HG02938 (cell line): ENCODE measurements at regions not wholly inside any gene's neighbourhood (a gene's known extent, or its start where the extent isn't known, plus 50 kb on each side); places are given as distances from the start of the nearest gene placed in this dataset.

Source experiments
- ATAC-seq: cut with Tn5 transposase; IDR thresholded peaks from one replicate; pipeline ENCODE4 v1.9.1; 2021; ENCODE audit warnings: mild to moderate bottlenecking, moderate library complexity; ENCODE audit not compliant: unreplicated experiment

DNA sequence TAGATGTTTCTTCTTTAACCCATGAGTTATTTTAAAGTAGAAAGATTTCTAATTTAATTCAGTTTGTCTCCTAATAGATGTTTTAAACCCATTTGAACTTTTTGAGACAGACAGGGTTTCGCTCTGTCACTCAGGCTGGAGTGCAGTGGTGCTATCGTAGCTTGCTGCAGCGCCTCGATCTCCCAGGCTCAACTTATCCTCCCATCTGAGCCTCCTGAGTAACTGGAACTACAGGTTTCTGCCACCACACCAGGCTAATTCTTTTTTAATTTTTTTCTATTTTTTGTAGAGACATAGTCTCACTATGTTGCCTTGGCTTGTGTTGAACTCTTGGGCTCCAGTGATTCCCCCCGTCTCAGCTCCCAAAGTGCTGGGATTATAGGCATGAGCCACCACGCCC lies 53.0 kb upstream of the RAB18 start:
- ATAC-seq, result no peak

DNA sequence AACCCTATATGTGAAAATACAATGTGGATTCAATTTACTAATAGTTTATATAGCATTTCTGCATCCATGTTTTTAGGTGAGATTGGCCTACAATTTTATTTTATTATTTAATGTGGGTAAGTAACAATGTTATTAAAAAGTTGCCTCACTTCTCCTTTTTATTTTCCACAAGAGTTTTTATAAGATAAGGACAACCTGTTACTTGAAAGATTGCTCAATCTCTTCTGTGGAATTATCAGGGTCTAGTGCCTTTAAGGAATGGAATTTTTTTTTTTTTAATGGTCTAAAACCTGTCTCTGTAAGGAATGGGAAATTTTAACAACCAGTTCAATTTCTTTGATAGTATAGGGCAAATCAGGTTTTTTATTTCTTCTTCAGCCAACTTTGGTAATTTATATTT lies 53.9 kb upstream of the RAB18 start:
- ATAC-seq, result no peak

DNA sequence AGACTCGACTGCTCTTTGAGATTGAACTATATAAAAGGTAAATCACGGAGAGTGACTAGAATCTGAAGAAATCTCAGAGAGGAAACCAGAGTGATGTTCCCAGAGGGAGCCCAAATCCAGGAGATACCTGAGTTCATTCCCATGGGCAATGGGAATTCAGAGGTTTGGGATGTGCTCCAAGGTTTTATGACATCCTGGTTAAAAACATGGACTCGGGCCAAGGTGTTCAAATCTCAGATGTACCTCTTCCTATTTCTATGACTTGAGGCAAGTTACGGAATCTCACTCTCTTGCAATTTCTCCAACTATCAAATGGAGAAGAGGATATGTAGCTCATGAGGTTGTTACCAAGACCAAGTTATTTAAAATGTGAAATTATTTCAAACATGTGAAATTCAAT lies 54.5 kb upstream of the RAB18 start:
- ATAC-seq, result no peak

DNA sequence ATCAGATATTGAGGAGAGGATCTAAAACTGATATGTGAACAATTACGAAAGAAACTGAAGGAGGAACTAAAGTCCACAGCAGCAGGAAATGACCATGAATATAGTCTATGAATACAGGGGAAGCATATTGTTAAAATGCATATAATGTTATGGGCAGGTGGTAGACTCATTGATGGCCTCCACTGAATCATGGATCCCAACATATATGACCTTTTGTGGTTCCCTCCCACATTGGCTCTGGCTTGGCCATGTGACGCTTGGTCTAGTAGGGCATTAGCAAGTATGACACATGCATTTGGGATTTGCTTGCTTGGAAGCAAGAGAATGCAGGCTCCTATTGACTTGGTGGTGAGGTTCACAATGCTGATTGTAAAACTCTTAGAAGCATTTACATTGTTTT lies 55.2 kb upstream of the RAB18 start:
- ATAC-seq, result no peak

DNA sequence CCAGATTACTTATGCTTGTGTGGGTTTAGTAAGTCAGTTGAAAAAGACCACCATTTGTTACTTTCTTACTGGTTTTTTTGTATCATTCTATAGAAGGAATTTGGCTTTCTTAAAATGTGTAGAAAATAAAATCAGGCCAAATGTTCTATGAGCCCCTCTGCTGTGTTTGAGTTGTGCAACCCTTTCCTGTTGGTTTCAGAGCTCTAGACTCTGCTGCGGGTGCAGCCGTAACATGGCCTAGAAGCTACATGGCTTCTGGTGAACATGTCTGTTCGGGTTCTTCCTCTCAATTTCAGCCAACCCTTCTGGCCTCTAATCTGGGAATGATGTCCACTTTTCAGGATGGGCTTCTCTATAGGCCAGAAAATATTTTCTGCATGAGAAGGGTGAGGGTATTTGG lies 56.6 kb upstream of the RAB18 start:
- ATAC-seq, result no peak

DNA sequence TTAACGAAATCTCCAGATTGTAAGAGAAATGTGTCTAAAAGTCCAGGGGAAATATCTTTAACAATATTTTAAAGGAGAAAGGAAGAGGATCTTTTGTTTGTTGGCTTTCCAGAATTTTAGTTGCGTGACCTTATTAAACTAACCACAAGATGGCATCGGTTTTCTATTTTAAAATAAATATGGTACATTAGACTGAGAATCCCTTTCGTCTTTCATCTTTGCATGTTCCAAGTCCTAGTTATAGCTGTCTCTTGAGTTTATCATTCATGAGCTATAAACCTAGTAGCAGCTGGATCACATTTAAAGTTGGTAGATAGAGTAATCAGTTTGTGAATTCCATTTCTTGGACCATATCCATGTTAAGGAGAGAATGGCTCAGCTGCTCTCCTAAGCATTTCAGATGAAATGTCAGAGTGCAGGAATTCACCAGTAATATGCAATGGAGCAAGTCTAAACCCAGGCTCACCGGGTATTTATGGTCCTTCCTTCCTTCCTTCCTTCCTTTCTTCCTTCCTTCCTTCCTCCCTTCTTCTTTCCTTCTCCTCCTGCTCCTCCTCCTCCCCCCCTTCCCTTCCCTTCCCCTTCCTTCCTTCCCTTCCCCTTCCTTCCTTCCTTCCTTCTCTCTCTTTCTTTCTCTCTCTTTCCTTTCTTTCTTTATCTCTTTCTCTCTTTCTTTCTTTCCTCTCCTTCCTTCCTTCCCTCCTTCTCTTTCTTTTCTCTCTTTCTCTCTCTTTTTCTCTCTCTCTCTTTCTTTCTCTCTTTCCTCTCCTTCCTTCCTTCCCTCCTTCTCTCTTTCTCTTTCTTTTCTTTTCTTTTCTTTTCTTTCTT lies 57.8 kb upstream of the RAB18 start:
- no peak for ATAC-seq

DNA sequence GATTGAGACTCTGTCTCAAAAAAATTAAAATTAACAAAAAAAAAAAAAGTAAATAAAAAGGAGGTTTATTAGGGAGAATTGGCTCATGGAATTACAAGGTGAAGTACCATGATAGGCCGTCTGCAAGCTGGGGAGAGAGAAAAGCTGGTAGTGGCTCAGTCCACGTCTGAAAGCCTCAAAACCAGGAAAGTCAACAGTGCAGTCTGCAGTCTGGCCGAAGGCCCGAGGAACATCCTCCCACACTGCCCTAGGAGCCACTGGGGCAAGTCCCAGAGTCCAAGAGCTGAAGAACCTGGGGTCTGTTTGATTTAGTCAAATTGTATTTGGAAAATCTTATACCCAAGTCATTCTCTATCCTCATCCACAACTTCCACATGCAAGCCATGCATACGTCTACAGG lies 59.0 kb upstream of the RAB18 start:
- no peak for ATAC-seq

DNA sequence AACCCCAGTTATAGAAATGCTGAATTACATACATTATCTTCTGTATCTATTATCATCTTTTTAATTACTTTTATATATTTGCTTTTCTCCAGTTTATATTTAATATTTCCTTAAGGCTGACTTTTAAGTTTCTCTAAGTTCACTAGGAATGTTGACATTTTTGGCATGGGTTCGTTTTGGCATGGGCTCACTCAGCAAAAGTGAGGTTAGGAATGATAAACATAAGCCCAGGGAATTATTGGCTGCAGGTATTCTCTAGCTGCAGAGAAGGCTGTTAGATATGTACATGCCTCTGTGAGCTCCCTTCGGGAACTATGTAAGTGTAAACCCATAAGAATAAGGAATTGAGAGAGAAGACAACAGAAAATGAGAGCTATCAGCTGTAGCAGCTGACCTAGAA lies 63.6 kb upstream of the RAB18 start:
- ATAC-seq, result no peak

DNA sequence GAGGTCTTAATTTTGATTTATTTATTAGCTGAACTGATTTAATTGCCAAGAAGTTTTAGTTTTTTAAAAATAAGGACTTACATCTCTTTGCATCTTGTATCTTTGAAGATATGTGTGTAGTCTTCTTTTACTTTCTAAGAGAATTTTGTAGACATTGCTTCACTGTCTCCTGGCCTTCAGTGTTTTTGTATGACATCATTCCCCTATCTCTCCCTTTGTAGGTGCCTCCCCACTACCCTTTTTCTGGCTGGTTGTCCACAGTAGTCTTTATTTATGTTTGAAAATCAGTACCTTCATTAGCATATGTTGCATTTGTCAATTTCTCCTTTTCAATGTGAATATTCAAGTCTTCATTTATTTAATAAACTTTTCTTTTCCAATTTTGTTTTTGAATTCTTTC lies 64.1 kb upstream of the RAB18 start:
- ATAC-seq, result no peak

DNA sequence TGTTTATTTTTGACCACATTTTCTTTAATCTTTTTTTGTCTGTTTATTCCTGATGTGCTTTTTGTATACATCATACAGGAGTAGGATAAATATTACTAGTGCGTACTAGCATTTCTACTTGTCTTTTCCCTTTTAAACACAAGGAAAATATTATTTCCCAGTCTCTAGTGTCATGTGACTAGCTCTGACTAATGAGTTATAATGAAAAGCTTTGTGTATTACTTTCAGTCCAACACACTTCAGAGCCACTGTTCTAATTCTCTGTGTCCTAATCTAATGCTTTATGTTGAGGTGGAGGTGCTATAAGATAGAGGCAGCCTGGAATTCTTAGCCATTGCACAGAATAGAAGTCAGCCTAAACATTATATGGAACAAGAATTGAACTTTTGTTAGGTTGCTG lies 65.0 kb upstream of the RAB18 start:
- no peak for ATAC-seq

DNA sequence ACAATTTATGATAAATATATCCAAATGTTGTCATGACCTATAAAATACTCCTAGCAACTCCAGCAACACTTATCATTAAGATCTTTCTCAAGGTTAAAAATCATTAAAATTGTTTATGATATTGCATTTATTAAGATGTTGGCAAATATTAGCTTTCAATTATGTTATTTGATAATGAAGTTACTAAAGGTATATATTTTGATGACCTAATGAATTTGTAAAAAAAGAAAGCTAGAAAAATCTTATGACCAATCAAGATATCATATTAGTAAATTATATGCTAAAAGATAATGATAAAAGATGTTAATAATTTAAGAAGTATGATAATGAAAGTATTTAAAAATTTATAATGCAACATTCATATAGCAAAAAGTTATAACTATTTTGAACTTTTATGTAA lies 66.3 kb upstream of the RAB18 start:
- ATAC-seq, result no peak

DNA sequence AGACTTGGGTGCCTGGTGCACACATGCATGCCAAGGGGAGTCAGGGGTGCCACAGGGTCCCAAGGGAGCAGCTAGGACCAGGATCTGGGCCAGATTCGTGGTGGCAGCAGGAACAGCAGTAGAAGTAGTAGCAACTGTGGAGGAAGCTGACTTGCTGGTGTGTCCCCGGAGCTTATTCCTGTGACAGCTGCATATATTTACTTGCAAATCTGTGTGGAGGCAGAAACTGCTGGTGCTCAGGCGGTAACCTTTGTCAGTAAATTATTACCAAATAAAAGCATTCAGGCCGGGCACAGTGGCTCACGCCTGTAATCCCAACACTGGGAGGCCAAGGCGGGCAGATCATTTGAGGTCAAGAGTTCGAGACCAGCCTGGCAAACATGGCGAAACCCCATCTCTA lies 67.4 kb upstream of the RAB18 start:
- no peak for ATAC-seq

DNA sequence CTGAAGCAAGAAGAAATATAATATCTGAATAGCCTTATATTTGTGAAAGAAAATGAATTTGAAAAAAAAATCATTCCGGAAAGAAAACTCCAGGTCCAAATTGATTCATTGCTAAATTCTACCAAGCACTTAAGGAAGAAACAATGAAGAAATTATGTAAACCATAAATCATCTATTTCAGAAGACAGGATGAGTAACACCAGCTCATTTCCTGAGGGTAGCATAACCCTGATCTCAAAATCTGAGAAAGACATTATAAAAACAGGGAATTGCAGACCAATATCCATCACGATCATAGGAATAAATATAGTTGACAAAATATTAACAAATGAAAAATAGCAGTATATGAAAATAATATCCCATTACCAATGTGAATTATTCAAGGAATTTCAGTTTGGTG lies 70.1 kb upstream of the RAB18 start:
- ATAC-seq, result no peak

DNA sequence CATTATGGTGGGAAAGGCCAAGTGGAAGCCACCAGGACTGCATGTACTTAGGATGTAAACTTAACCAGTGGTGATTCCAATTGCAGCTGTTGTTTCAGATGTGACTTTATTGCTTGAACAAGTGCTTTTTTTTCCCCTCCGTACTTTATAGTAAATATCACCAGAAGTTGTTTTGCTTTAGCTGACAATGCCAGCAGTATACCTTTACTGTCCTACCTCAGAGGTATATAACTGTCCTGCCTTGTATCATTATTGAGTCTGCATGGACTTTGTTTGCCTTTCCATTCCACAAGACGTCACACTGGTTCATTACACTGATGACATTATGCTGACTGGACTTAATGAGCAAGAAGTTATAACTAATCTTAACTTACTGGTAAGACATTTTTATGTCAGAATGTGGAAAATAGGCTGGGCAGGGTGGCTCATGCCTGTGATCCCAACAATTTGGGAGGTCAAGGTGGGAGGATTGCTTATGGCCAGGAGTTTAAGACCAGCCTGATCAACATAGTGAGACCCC lies 77.1 kb upstream of the RAB18 start:
- no peak for ATAC-seq

DNA sequence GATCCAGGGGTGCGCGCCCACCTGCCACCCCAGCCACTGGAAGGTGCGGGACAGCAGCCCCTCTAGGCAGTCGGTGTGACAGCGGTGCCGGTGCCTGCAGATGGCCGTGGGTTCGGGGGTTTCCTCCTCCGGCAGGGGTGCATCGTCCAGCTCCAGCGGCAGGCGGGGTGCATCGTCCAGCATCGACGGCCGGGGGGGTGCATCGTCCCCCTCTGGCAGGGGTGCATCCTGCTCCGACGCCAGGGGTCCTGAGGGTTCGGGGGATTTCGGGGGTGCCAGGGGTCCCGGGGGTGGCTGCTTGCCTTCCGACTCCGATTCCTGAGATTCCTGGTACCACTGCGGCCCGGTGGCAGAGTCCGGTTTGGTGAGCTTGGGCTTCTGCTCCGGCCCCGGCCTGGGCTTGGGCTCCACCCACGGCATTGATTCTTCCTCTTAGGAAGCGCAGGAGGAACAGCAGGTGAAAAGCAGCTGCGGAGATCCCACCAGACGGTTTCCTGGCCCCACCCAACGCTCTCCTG lies 90.2 kb upstream of the RAB18 start:
- ATAC-seq, result no peak

DNA sequence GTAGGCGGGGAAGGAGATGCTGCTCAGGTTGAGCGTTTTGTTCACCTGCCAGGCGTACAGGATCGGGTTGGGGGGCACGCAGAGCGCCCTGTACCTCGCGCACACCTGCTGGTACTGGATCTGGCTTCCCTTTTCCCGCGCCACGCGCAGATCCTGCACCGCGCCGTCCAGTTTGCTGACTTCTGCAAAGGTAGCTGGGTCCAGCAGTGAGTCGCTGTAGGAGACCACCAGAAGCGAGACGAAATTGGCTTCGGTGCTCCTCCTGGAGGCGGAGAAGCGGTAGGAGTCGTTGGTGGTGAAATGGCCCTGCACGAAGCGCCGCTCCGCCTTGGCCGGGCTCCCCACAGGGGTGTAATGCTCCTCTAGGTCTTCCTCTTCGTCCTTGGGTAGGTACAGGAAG lies 90.7 kb upstream of the RAB18 start:
- no peak for ATAC-seq

DNA sequence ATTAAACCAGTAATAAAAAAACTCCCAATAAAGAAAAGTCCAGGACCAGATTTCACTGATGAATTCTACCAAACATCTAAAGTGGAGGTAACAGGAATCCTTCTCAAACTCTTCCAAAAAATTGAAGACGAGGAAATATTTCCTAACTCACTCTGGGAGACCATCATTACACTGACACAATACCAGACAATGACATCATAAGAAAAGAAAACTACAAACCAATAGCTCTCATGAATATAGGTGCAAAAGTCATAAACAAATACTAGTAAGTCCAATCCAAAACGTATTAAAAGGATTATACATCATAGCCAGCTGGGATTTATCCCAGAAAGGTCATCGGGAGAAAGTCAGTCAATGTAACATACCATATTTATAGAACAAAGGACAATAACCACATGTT lies 94.0 kb upstream of the RAB18 start:
- no peak for ATAC-seq

DNA sequence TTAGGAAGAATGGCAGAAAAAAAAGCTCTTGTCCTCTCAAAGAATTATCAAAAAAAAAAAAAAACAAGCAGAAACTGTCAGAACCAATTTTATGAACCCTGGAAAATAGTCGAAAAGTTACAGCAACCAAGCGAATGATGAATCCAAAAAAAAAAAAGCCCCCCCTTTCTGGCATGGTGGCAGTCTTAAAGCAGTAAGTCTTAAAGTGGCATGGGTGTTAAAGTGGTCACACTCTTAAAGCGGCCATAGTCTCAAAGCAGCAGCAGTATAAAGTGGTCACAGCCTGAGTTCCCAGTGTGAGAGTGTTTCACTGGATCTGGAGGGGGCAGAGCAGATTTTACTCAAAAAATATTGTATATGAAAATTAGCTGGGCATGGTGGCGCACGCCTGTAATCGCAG lies 96.8 kb upstream of the RAB18 start:
- no peak for ATAC-seq

DNA sequence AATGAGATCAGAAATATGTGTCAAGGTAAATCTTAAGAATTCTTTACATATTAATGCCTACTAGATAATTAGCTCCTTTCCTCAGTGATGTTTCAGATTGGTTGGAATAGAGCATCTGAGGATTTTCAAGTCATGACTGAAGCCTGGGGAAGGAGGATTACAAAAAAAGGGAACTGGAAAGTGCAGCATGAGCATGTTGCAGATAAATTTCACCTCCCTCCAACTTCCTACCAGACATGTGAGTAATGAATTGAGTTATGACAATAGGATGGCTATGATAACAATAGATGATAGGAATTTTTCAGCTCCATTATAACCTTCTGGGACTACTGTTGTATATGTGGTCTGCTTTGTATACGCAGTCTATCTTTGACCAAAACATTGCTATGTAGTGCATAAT lies 104.2 kb upstream of the RAB18 start:
- ATAC-seq, result no peak

DNA sequence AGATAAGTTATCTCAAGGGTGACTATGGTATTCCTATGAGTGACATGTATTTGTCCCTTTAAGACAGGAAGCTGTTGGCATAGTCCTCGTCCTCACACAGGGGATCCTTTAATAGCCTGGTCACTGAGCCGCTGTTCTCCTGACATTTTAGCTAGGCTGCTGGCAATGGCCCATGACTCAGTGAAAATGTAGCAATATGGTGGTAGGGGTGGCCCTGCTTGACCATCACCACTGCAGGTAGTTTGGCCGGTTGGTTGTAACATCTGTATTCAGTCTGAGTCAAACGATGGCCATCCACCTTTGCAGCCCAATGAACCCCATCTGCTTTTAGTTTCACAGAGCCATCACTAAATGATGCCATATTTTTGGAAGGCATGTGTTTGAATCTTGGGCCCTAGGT lies 110.1 kb upstream of the RAB18 start:
- no peak for ATAC-seq

DNA sequence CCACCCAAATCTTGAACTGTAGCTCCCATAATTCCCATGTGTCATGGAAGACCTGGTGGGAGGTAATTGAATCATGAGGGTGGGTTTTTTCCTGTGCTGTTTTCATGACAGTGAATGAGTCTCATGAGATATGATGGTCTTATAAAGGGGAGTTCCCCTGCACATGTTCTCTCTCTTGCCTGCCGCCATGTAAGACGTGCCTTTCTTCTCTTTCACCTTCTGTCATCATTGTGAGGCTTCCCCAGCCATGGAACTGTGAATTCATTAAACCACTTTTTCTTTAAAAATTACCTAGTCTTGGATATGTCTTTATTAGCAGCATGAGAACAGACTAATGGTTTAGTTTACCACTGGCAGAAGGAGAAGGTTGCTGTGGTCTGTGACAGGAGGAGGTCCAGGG lies 111.5 kb upstream of the RAB18 start:
- no peak for ATAC-seq

DNA sequence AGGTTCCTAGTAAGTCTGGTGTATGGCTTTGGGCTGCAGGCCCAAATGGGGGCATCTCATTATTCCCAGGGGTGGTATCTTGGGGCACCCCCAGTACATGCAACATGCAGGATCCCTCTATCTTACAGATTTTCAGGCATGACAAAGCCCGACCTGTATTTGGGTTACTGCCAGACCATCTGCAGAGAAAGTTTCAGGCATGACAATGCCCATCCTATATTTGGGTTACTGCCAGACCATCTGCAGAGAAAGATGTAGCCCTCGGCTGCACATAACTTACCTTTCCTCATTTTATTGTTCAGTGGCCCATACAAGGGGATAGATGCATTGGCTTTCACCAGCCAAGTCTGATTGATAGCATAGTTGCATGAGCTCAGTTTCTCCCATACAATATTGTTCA lies 112.2 kb upstream of the RAB18 start:
- no peak for ATAC-seq

DNA sequence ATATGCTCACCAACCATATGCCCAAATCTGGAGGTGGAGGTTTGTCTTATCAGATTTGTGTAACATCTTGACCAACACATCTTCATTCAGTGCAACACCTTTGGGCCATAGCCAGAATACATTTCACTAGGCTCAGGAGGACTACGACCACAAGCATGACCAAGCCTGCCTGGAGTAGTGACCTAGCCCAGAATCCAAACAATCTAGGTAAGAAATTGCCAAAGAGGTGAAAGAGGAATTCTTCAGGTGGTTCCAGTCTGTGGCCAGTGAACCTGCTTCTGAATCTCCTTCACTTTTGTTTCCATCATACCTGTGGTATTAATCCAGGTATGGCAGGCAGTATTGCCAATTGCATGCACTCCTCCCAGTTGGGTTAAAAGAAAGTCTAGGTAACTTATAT lies 112.8 kb upstream of the RAB18 start:
- ATAC-seq, result no peak
